RWPE1 (cell line): ENCODE measurements at regions not wholly inside any gene's neighbourhood (a gene's known extent, or its start where the extent isn't known, plus 50 kb on each side); places are given as distances from the start of the nearest gene placed in this dataset.

Experiments
- CTCF ChIA-PET: fragments of 350-600 bp; sonication (Branson Sonifier 250); formaldehyde crosslinking; extraction: SDS; loops from one replicate; lab custom pipeline; 2021; lab: Yijun Ruan, JAX
- POLR2A ChIA-PET: fragments of 400-600 bp; formaldehyde crosslinking; extraction: SDS; loops from one replicate; lab custom pipeline; 2020; ENCODE audit warnings: antibody characterized with exemption; ENCODE audit not compliant: low non-redundant PET; lab: Yijun Ruan, JAX
- DNase-seq: peaks from one replicate; pipeline ENCODE4 v3.0.0; 2012; ENCODE audit warnings: low spot score
- H3K27ac ChIP-seq: fragments of 450-650 bp; 2 replicates; pipeline ENCODE4 v1.5.1; 2017
- TF ChIP-seq, protein P1 (sequence below): fragments of 450-650 bp; conservative IDR thresholded peaks from 2 replicates; pipeline ENCODE4 v1.5.1; 2017; ENCODE audit warnings: low read depth, mild to moderate bottlenecking

DNA sequence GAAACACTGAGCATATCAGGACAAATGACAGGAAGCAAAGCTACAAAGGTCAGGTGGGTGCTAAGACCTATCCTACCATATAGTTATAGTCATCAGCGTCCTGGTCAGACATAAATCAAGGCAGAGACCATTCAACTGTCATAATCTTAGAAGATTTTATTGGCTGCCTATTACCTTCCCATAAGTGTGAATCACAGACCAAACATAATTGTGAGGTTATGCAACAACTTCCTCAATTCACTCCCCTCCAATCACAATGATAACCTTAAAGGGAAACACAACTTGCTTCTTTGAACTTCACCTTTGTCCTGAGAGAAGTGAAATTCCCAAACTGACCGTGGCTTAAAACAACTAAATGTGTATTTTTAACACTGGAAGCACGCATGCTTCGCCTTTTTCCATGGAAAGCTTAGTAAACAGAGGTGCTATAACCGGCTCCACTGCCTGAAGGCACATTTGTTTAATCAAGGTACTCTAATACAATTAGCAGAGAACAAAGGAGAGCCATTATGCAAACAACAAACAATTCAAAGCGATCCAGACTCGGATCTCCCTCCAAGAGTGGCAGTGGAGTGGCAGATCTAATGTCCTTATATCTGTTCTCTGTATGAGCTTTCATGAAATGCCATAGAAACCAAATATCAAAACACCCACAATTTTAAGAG, 84.9 kb downstream of the TMEM114 start:
- TF ChIP-seq, protein P1, sequence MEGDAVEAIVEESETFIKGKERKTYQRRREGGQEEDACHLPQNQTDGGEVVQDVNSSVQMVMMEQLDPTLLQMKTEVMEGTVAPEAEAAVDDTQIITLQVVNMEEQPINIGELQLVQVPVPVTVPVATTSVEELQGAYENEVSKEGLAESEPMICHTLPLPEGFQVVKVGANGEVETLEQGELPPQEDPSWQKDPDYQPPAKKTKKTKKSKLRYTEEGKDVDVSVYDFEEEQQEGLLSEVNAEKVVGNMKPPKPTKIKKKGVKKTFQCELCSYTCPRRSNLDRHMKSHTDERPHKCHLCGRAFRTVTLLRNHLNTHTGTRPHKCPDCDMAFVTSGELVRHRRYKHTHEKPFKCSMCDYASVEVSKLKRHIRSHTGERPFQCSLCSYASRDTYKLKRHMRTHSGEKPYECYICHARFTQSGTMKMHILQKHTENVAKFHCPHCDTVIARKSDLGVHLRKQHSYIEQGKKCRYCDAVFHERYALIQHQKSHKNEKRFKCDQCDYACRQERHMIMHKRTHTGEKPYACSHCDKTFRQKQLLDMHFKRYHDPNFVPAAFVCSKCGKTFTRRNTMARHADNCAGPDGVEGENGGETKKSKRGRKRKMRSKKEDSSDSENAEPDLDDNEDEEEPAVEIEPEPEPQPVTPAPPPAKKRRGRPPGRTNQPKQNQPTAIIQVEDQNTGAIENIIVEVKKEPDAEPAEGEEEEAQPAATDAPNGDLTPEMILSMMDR: no peak
- peak; percentile 19 for DNase-seq
- CTCF ChIA-PET: no interaction called here
- no peak overlapping the region for H3K27ac ChIP-seq
- POLR2A ChIA-PET: no interaction called here

DNA sequence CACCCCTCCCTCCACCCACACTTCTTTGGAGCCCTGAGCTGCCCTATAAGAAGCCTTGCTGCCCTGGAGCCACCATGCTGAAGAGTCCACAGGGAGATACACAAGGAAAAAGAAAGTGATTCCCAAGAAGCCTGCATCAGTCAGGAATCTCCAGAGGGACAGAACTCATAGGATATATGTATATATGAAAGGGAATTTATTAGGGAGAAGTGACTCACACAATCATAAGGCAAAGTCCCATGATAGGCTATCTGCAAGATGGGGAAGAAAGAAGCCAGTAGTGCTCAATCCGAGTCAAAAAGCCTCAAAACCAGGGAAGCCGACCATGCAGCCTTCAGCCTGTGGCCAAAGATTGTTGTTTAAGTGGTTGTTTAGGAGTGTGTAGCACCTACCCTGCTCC, 87.9 kb downstream of the TMEM114 start:
- POLR2A ChIA-PET: no interaction called here

DNA sequence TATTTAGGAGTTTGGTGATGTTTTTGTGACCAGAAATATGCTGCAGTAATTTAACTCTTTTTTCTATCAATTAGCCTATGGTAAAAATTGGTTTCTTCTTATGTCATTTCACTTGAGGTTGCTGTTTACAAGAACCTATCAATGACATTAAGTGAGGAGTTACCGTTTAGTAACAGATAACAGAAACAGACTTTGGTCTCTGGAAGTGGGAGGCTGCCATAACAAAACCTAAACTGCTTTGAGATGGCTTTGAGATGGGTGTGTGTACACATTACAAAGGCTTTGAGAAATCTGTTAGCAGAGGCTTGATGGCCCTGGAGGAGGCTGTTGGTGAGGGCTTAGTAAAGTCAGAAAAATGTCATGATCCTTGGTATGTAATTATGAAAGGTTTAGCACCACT, 90.0 kb downstream of the TMEM114 start:
- POLR2A ChIA-PET: no interaction called here
- H3K27ac ChIP-seq: no peak overlapping the region
- DNase-seq: no peak
- TF ChIP-seq, protein P1: no peak
- CTCF ChIA-PET: interaction anchor here (0.6 to 0.7 kb wide), 3 partner anchors 16 to 949 kb away, joined by 3 read pairs; no protein-coding TSS in a partner anchor

More for the DNA sequence above, 87.9 kb downstream of the TMEM114 start:
- no peak overlapping the region for H3K27ac ChIP-seq
- CTCF ChIA-PET: no interaction called here
- DNase-seq: no peak
- TF ChIP-seq, protein P1: no peak

DNA sequence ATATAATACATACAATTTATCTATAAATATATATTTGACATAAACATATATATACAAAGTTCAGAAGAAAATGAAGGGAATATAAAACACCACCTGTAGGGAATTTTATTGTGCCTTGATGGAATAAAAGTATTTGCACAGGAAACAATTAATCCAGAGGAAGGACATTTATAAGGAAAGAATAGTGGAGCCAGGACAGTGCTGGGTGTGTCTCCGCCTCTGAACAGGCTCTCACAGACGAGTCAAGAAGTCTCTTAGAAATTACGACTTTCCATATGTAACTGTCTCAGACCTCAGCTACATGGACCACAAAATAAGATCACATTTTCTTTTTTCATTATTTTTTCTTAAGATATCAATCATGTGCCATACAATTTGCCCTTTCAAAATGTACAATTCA, 93.9 kb downstream of the TMEM114 start:
- H3K27ac ChIP-seq: no peak overlapping the region
- CTCF ChIA-PET: no interaction called here
- POLR2A ChIA-PET: no interaction called here
- TF ChIP-seq, protein P1: no peak
- no peak for DNase-seq

DNA sequence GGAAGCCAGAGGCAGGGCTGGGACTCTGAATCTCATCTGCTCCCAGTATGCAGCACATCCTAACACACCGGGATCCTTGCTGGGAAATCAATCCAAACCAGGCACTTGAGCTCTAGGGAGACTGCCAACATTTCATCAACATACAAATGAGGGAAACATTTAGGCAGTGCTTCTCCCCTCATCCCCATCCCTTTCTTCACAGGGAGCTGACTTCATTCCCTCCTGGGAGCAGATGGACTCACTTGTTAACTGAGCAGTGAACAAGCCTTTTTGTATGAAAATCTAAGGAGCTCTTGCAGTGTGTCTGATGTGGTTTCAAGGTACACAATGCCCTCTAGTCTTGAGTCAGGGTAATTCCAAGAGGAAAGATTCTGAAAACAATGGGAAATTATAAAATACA, 96.3 kb downstream of the TMEM114 start:
- ChIA-PET CTCF (interaction anchor here (0.5 to 0.6 kb wide), 3 partner anchors 11 to 319 kb away, joined by 3 to 4 read pairs (median 3); no protein-coding TSS in a partner anchor), POLR2A (no interaction called here)
- no peak overlapping the region for H3K27ac ChIP-seq
- TF ChIP-seq, protein P1: no peak
- DNase-seq: no peak

DNA sequence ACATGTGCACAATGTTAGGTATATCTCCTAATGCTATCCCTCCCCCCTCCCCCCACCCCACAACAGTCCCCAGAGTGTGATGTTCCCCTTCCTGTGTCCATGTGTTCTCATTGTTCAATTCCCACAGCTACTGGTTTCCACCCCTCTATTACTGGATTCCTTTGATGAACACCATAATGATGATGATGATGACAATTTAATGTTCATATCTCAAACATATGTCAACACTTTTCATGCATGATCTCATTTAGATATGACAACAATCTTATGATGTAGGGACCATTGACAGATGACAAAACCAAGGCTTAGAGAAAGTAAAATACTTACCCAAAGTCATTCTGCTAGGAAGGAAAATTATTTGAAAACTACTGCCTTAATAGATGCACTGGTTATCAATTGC, 97.6 kb downstream of the TMEM114 start:
- no peak overlapping the region for H3K27ac ChIP-seq
- DNase-seq: no peak
- POLR2A ChIA-PET: no interaction called here
- CTCF ChIA-PET: no interaction called here
- TF ChIP-seq, protein P1: no peak
